Body of pancreas (tissue), 4 donors: ENCODE measurements at regions not wholly inside any gene's neighbourhood (a gene's known extent, or its start where the extent isn't known, plus 50 kb on each side); places are given as distances from the start of the nearest gene placed in this dataset.

Source experiments
- ATAC-seq: fragments of 150-250 bp; one replicate; pipeline ENCODE4 v1.9.1; 2016
- DNase-seq, 4 donors: peaks; one replicate each; pipeline ENCODE4 v3.0.0-alpha.2; 2019
- H3K27ac ChIP-seq, 4 donors: fragments of 200-600 bp; sonication (generic); 1 replicate in 3 of 4; 2 replicates in 1 of 4; pipeline versions ENCODE4 v1.5.1 to v1.6.1; 2016 to 2019; ENCODE audit warnings: mild to moderate bottlenecking in 1 of 4, mixed read lengths in 1 of 4, moderate library complexity in 1 of 4
- H3K27me3 ChIP-seq, 2 donors: fragments of 200-600 bp; sonication (generic); one replicate each; pipeline ENCODE4 v1.6.0; 2016; ENCODE audit warnings: mild to moderate bottlenecking in 1 of 2
- H3K36me3 ChIP-seq, 2 donors: fragments of 200-600 bp; sonication (generic); replicated peaks in 1 of 2; 2 replicates each; pipeline ENCODE4 v1.5.1; 2016; ENCODE audit warnings: low read depth in 2 of 2; ENCODE audit not compliant: insufficient read depth in 1 of 2
- H3K4me1 ChIP-seq: fragments of 200-600 bp; sonication (generic); one replicate; pipeline ENCODE4 v1.6.0; 2016
- H3K4me3 ChIP-seq, 2 donors: fragments of 200-600 bp; sonication (generic); 1 replicate in 1 of 2; 2 replicates in 1 of 2; pipeline ENCODE4 v1.5.1; 2016 to 2019
- H3K9me3 ChIP-seq, 3 donors: fragments of 200-600 bp; sonication (generic); 1 replicate in 2 of 3; 2 replicates in 1 of 3; pipeline ENCODE4 v1.5.1; 2016
- CTCF ChIP-seq, 7 experiments: fragments of 450-650 bp in 4 of 7; fragments of 200-600 bp in 3 of 7; sonication (generic) in 3 of 7; IDR thresholded peaks; one replicate each; pipeline ENCODE4 v1.5.1; 2016 to 2019; ENCODE audit warnings: antibody characterized with exemption in 7 of 7
- POLR2A ChIP-seq, 3 donors: fragments of 450-650 bp; IDR thresholded peaks; one replicate each; pipeline ENCODE4 v1.6.1; 2016; ENCODE audit warnings: antibody characterized with exemption in 3 of 3, mild to moderate bottlenecking in 2 of 3
- WGBS, 2 donors: methylation state at CpG; one replicate each; pipeline ENCODE4 v1.1.5; 2017; 5-methylcytosine and 5-hydroxymethylcytosine counted together
- intact Hi-C: fragments of 100-400 bp; cut with DNase I; formaldehyde crosslinking; loops from one replicate; pipeline ENCODE4 v1.15.1; 2023

- H3K4me3 ChIP-seq: no peak overlapping the region
- TF ChIP-seq CTCF (IDR thresholded peaks at IDR 0.05): no peak
- no peak for TF ChIP-seq POLR2A (IDR thresholded peaks at IDR 0.05)
- ATAC-seq (no peak), DNase-seq (no peak)
- H3K9me3 ChIP-seq: peaks cover 0 to 13% (median 0%) of the 10 kb centered on the region in 3 donors
- no peaks in the 10 kb centered on the region for H3K4me1 ChIP-seq
- 90 to 91% methylated on average over 3 of the region's 3 CpGs for WGBS, 2 donors
- no peaks in the 10 kb centered on the region for H3K27me3 ChIP-seq
- H3K36me3 ChIP-seq: no peaks in the 10 kb centered on the region
- no peak overlapping the region for H3K27ac ChIP-seq
- intact Hi-C loops: no loop called here
These were observed 326.2 kb downstream of the EN1 start for GRCh38 chr2:118521272-118521671.

GRCh38 chr2:118520246-118520645 is 327.2 kb downstream of the EN1 start:
- ATAC-seq: no peak
- peaks cover 0 to 13% (median 0%) of the 10 kb centered on the region in 3 donors for H3K9me3 ChIP-seq
- no peaks in the 10 kb centered on the region for H3K36me3 ChIP-seq
- H3K27ac ChIP-seq: no peak overlapping the region
- DNase-seq: peak in 1 of 4 donors; percentile 23
- H3K4me3 ChIP-seq: no peak overlapping the region
- WGBS, 2 donors: 39 to 40% methylated on average over 2 to 4 of the region's 4 CpGs
- no peaks in the 10 kb centered on the region for H3K4me1 ChIP-seq
- no peaks in the 10 kb centered on the region for H3K27me3 ChIP-seq
- intact Hi-C loops: no loop called here
- no peak for TF ChIP-seq CTCF (IDR thresholded peaks at IDR 0.05)
- TF ChIP-seq POLR2A (IDR thresholded peaks at IDR 0.05): no peak

GRCh38 chr2:118519511-118519910 is 327.9 kb downstream of the EN1 start:
- intact Hi-C loops: no loop called here
- no peak for DNase-seq
- Histone ChIP-seq H3K9me3 (peaks cover 0 to 13% (median 0%) of the 10 kb centered on the region in 3 donors), H3K4me1 (no peaks in the 10 kb centered on the region), H3K36me3 (no peaks in the 10 kb centered on the region), H3K4me3 (no peak overlapping the region), H3K27ac (no peak overlapping the region), H3K27me3 (no peaks in the 10 kb centered on the region)
- ATAC-seq: no peak
- no peak for TF ChIP-seq CTCF (IDR thresholded peaks at IDR 0.05)
- TF ChIP-seq POLR2A (IDR thresholded peaks at IDR 0.05): no peak

- Histone ChIP-seq H3K4me3 (no peak overlapping the region), H3K36me3 (no peaks in the 10 kb centered on the region), H3K4me1 (no peaks in the 10 kb centered on the region), H3K27me3 (no peaks in the 10 kb centered on the region), H3K27ac (no peak overlapping the region), H3K9me3 (no peaks in the 10 kb centered on the region)
- DNase-seq (no peak), ATAC-seq (no peak)
- no peak for TF ChIP-seq CTCF (IDR thresholded peaks at IDR 0.05)
- no peak for TF ChIP-seq POLR2A (IDR thresholded peaks at IDR 0.05)
- intact Hi-C loops: no loop called here
- WGBS, 2 donors: 65 to 69% methylated on average over 4 of the region's 4 CpGs
These were observed 336.6 kb downstream of the EN1 start for GRCh38 chr2:118510807-118511206.

GRCh38 chr2:118509319-118510004 is 338.0 kb downstream of the EN1 start:
- no peak overlapping the region for H3K27ac ChIP-seq
- WGBS, 2 donors: 81 to 86% methylated on average over 7 of the region's 7 CpGs
- intact Hi-C loops: no loop called here
- H3K27me3 ChIP-seq: no peaks in the 10 kb centered on the region
- no peaks in the 10 kb centered on the region for H3K4me1 ChIP-seq
- no peak for TF ChIP-seq CTCF (IDR thresholded peaks at IDR 0.05)
- TF ChIP-seq POLR2A (IDR thresholded peaks at IDR 0.05): no peak
- DNase-seq: no peak
- no peak for ATAC-seq
- H3K4me3 ChIP-seq: no peak overlapping the region
- no peaks in the 10 kb centered on the region for H3K36me3 ChIP-seq
- no peaks in the 10 kb centered on the region for H3K9me3 ChIP-seq
